ENCODE measurements at regions not wholly inside any gene's neighbourhood (a gene's known extent, or its start where the extent isn't known, plus 50 kb on each side); places are given as distances from the start of the nearest gene placed in this dataset.

GRCh38 chr17:36885771-36886377 lies 51.4 kb upstream of the LHX1 start:
- Histone ChIP-seq H3K4me1 (ENCODE audit: insufficient read depth, low read length) (no peaks in the 10 kb centered on the region), H3K36me3 (ENCODE audit: insufficient read depth, low read length) (no peaks in the 10 kb centered on the region), H3K79me2 (ENCODE audit: insufficient read depth, low read length) (no peaks in the 10 kb centered on the region), H3K27ac (ENCODE audit: low read depth, low read length) (no peak overlapping the region), H3K4me3 (ENCODE audit: insufficient read depth, low read length) (no peak overlapping the region), H2AFZ (ENCODE audit: low read length) (no peak overlapping the region), H3K4me2 (ENCODE audit: insufficient read depth, low read length) (no peak overlapping the region), H4K20me1 (ENCODE audit: insufficient read depth, low read length) (no peaks in the 10 kb centered on the region), H3K9me3 (ENCODE audit: low read depth, low read length) (no peaks in the 10 kb centered on the region), H3K27me3 (ENCODE audit: insufficient read depth, low read length) (peaks cover 36% of the 10 kb centered on the region)
- TF ChIP-seq, protein P1, sequence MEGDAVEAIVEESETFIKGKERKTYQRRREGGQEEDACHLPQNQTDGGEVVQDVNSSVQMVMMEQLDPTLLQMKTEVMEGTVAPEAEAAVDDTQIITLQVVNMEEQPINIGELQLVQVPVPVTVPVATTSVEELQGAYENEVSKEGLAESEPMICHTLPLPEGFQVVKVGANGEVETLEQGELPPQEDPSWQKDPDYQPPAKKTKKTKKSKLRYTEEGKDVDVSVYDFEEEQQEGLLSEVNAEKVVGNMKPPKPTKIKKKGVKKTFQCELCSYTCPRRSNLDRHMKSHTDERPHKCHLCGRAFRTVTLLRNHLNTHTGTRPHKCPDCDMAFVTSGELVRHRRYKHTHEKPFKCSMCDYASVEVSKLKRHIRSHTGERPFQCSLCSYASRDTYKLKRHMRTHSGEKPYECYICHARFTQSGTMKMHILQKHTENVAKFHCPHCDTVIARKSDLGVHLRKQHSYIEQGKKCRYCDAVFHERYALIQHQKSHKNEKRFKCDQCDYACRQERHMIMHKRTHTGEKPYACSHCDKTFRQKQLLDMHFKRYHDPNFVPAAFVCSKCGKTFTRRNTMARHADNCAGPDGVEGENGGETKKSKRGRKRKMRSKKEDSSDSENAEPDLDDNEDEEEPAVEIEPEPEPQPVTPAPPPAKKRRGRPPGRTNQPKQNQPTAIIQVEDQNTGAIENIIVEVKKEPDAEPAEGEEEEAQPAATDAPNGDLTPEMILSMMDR (IDR thresholded peaks at IDR 0.05; ENCODE audit: extremely low read depth, low read depth, low read length) = no peak
- DNase-seq (ENCODE audit: insufficient read length, low spot score, missing footprints) = no peak
